Inflammatory macrophage treated with lipopolysaccharide for 1 hour (primary cell): ENCODE measurements at regions not wholly inside any gene's neighbourhood (a gene's known extent, or its start where the extent isn't known, plus 50 kb on each side); places are given as distances from the start of the nearest gene placed in this dataset.
A peak's percentile ranks its signal among the peaks of the same experiment; 100 is the strongest.

Experiments
- DNase-seq, 2 donors: peaks; one replicate each; pipeline ENCODE4 v3.0.0-alpha.2; 2020 to 2022

- DNase-seq, result no peak
Measured at GRCh38 chrY:21370494-21370893, 140.6 kb upstream of the RBMY1B start.

- no peak for DNase-seq
Measured at GRCh38 chrY:21394116-21394515, 117.0 kb upstream of the RBMY1B start.

- peak; percentile 10 to 14 for DNase-seq
Measured at GRCh38 chrY:21422221-21422620, 88.9 kb upstream of the RBMY1B start.

GRCh38 chrY:21440536-21440935 is 70.6 kb upstream of the RBMY1B start:
- DNase-seq, result peak; percentile 17 to 27

- DNase-seq, result no peak
Measured at GRCh38 chrY:21453644-21454043, 57.5 kb upstream of the RBMY1B start.

- DNase-seq, result no peak
Measured at GRCh38 chrY:21454133-21454532, 57.0 kb upstream of the RBMY1B start.

GRCh38 chrY:21459648-21460047 is 51.5 kb upstream of the RBMY1B start:
- no peak for DNase-seq
